Brain microvascular endothelial cell (primary cell): ENCODE measurements at regions not wholly inside any gene's neighbourhood (a gene's known extent, or its start where the extent isn't known, plus 50 kb on each side); places are given as distances from the start of the nearest gene placed in this dataset.

ENCODE experiments used
- DNase-seq: peaks from one replicate; pipeline ENCODE4 v3.0.0-alpha.2; 2020
- H3K27ac ChIP-seq: fragments of 250-450 bp; sonication (Bioruptor Pico); 2 replicates; pipeline ENCODE4 v1.5.1; 2020; ENCODE audit warnings: mild to moderate bottlenecking, moderate library complexity
- H3K27me3 ChIP-seq: fragments of 250-450 bp; sonication (Bioruptor Pico); replicated peaks from 2 replicates; pipeline ENCODE4 v1.5.1; 2020; ENCODE audit warnings: mild to moderate bottlenecking
- H3K36me3 ChIP-seq: fragments of 250-450 bp; sonication (Bioruptor Pico); replicated peaks from 2 replicates; pipeline ENCODE4 v1.5.1; 2020; ENCODE audit warnings: mild to moderate bottlenecking
- H3K4me3 ChIP-seq: 2 replicates; pipeline ENCODE4 v1.5.1; 2011; ENCODE audit warnings: low read depth, mild to moderate bottlenecking, control low read depth, low read length, moderate library complexity
- in situ Hi-C: cut with HindIII; loops from 2 replicates; pipeline ENCODE4 v1.10.0; 2017; ENCODE audit warnings: low sequenced_read_pairs, low pct_ligation_motif_present
- TF ChIP-seq, protein P1 (sequence below): IDR thresholded peaks from 2 replicates; pipeline ENCODE4 v1.5.1; 2011; ENCODE audit warnings: low read depth, mild to moderate bottlenecking, moderate library complexity, low read length, control low read depth, inconsistent platforms; ENCODE audit errors: missing control alignments

GRCh38 chr2:155431004-155431507 lies 732.6 kb downstream of the KCNJ3 start:
- Histone ChIP-seq H3K4me3 (no peak overlapping the region), H3K27me3 (no peaks in the 10 kb centered on the region), H3K27ac (no peak overlapping the region), H3K36me3 (no peaks in the 10 kb centered on the region)
- TF ChIP-seq, protein P1, sequence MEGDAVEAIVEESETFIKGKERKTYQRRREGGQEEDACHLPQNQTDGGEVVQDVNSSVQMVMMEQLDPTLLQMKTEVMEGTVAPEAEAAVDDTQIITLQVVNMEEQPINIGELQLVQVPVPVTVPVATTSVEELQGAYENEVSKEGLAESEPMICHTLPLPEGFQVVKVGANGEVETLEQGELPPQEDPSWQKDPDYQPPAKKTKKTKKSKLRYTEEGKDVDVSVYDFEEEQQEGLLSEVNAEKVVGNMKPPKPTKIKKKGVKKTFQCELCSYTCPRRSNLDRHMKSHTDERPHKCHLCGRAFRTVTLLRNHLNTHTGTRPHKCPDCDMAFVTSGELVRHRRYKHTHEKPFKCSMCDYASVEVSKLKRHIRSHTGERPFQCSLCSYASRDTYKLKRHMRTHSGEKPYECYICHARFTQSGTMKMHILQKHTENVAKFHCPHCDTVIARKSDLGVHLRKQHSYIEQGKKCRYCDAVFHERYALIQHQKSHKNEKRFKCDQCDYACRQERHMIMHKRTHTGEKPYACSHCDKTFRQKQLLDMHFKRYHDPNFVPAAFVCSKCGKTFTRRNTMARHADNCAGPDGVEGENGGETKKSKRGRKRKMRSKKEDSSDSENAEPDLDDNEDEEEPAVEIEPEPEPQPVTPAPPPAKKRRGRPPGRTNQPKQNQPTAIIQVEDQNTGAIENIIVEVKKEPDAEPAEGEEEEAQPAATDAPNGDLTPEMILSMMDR = no peak
- in situ Hi-C loops = no loop called here
- DNase-seq = no peak

- DNase-seq = no peak
- no peak overlapping the region for H3K27ac ChIP-seq
- H3K27me3 ChIP-seq = no peaks in the 10 kb centered on the region
- in situ Hi-C loops = no loop called here
- TF ChIP-seq, protein P1 = no peak
- H3K36me3 ChIP-seq = no peaks in the 10 kb centered on the region
- no peak overlapping the region for H3K4me3 ChIP-seq
These were observed 729.0 kb downstream of the KCNJ3 start for GRCh38 chr2:155427470-155427869.

DNA sequence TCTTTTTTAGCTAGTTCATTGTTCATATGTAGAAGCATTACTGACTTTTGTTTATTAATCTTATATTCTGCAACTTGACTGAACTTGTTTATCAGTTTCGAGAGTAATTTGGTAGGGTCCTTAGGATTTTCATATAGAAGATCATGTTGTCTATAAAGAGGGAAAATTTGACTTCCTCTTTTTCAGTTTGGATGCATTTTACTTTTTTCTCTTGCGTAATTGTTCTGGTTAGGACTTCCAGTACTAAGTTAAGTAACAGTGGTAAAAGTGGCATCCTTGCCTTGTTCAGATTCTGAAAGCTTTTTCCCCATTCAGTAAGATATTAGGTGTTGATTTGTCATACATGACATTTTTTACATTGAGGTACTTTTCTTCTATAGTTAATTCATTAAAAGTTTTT lies 726.0 kb downstream of the KCNJ3 start:
- H3K4me3 ChIP-seq = no peak overlapping the region
- no peaks in the 10 kb centered on the region for H3K27me3 ChIP-seq
- DNase-seq = no peak
- H3K27ac ChIP-seq = no peak overlapping the region
- TF ChIP-seq, protein P1 = no peak
- in situ Hi-C loops = no loop called here
- no peaks in the 10 kb centered on the region for H3K36me3 ChIP-seq

DNA sequence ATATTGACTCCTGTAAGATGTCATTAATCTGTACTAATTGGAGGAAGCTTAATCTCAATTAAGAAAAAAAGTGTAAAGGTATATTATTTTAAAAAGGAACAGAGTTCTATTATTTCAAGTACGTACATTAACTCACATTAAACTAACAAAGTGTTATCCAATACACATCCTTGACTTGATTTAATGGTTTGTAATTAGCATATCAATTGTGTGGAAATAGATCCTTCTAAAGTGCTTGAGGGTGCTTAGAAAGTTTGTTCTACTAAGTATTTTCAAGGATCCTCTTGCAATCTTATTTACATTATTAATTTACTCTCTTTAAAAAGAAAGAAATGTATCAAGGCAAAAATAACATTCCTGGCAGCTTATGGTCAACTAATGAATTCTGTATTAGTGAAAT lies 720.3 kb downstream of the KCNJ3 start:
- no peak overlapping the region for H3K4me3 ChIP-seq
- H3K27me3 ChIP-seq = no peaks in the 10 kb centered on the region
- no peak for DNase-seq
- TF ChIP-seq, protein P1 = no peak
- no peaks in the 10 kb centered on the region for H3K36me3 ChIP-seq
- no peak overlapping the region for H3K27ac ChIP-seq
- in situ Hi-C loops = no loop called here

DNA sequence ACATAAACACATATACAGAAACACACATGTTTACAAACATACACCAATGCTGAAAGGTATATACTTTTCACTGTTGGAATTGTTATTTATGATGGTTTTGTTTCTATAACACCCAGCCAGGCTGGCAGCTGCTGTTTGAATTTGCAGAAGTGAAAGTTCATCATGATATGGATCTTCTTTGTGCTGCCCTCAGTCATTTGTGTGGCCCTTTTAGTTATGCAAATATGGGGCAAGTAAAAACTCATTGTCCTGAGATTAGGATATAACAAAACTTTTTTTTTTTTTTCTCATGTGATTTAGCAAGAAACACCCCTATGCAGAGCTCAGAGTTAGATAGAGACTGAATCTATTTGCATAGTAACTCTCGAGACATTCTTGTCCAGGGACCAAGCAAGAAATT lies 714.1 kb downstream of the KCNJ3 start:
- TF ChIP-seq, protein P1 = no peak
- Histone ChIP-seq H3K27me3 (no peaks in the 10 kb centered on the region), H3K36me3 (no peaks in the 10 kb centered on the region), H3K27ac (no peak overlapping the region), H3K4me3 (no peak overlapping the region)
- in situ Hi-C loops = no loop called here
- no peak for DNase-seq

- Histone ChIP-seq H3K27me3 (no peaks in the 10 kb centered on the region), H3K36me3 (no peaks in the 10 kb centered on the region), H3K4me3 (no peak overlapping the region), H3K27ac (no peak overlapping the region)
- TF ChIP-seq, protein P1 = no peak
- in situ Hi-C loops = no loop called here
- DNase-seq = no peak
These were observed 706.0 kb downstream of the KCNJ3 start for GRCh38 chr2:155404433-155405002.
